ENCODE measurements at regions not wholly inside any gene's neighbourhood (a gene's known extent, or its start where the extent isn't known, plus 50 kb on each side); places are given as distances from the start of the nearest gene placed in this dataset.

GRCh38 chr5:173733425-173733824, 117.0 kb upstream of the BOD1 start:
- DNase-seq (ENCODE audit: low spot score), result no peak
- H3K9me3 ChIP-seq (ENCODE audit: control insufficient read depth in 4 of 4, low read length in 3 of 4), result no peaks in the 10 kb centered on the region
- TF ChIP-seq HNF4G (IDR thresholded peaks at IDR 0.05) (no peak), JUND (IDR thresholded peaks at IDR 0.05) (no peak), ZBTB33 (IDR thresholded peaks at IDR 0.05) (no peak), HNF4A (conservative IDR thresholded peaks at IDR 0.05) (no peak), SP1 (IDR thresholded peaks at IDR 0.05) (no peak), CTCF (IDR thresholded peaks at IDR 0.05; ENCODE audit: low read depth, low read length, missing input control) (no peak), REST (IDR thresholded peaks at IDR 0.05) (no peak)
- H3K27me3 ChIP-seq (ENCODE audit: control insufficient read depth in 4 of 4, insufficient read depth in 4 of 4, low read length in 3 of 4), result no peaks in the 10 kb centered on the region
- no peak overlapping the region for H3K9ac ChIP-seq (ENCODE audit: low read depth in 1 of 2, low read length in 2 of 2)
- H3K4me3 ChIP-seq (ENCODE audit: low read depth in 1 of 3, low read length in 3 of 3), result no peak overlapping the region
- H3K4me1 ChIP-seq (ENCODE audit: control insufficient read depth in 4 of 4, insufficient read depth in 4 of 4, low read length in 3 of 4), result no peaks in the 10 kb centered on the region
- H3K27ac ChIP-seq (ENCODE audit: low read depth in 1 of 2, low read length in 2 of 2), result no peak overlapping the region
- whole genome bisulfite sequencing, result 87% methylated on average over 9 of the region's 9 CpGs
- H3K36me3 ChIP-seq (ENCODE audit: control insufficient read depth in 4 of 4, insufficient read depth in 3 of 4, low read depth in 1 of 4, low read length in 3 of 4), result no peaks in the 10 kb centered on the region

- Histone ChIP-seq H3K4me3 (ENCODE audit: low read depth in 1 of 3, low read length in 3 of 3) (no peak overlapping the region), H3K27me3 (ENCODE audit: control insufficient read depth in 4 of 4, insufficient read depth in 4 of 4, low read length in 3 of 4) (no peaks in the 10 kb centered on the region), H3K9ac (ENCODE audit: low read depth in 1 of 2, low read length in 2 of 2) (no peak overlapping the region), H3K9me3 (ENCODE audit: control insufficient read depth in 4 of 4, low read length in 3 of 4) (no peaks in the 10 kb centered on the region), H3K4me1 (ENCODE audit: control insufficient read depth in 4 of 4, insufficient read depth in 4 of 4, low read length in 3 of 4) (no peaks in the 10 kb centered on the region), H3K27ac (ENCODE audit: low read depth in 1 of 2, low read length in 2 of 2) (no peak overlapping the region), H3K36me3 (ENCODE audit: control insufficient read depth in 4 of 4, insufficient read depth in 3 of 4, low read depth in 1 of 4, low read length in 3 of 4) (no peaks in the 10 kb centered on the region)
- DNase-seq (ENCODE audit: low spot score), result no peak
- 87% methylated on average over 18 of the region's 18 CpGs for WGBS
- TF ChIP-seq RAD21 (IDR thresholded peaks at IDR 0.05) (no peak), HNF4A (conservative IDR thresholded peaks at IDR 0.05) (no peak), GABPA (IDR thresholded peaks at IDR 0.05 in 1 of 2, conservative IDR thresholded peaks at IDR 0.05 in 1 of 2) (no peak), RXRA (IDR thresholded peaks at IDR 0.05) (no peak), EGR1 (IDR thresholded peaks at IDR 0.05; ENCODE audit: low read depth in 2 of 2) (no peak), REST (IDR thresholded peaks at IDR 0.05) (no peak), FOXA1 (IDR thresholded peaks at IDR 0.05) (no peak), YY1 (IDR thresholded peaks at IDR 0.05) (no peak), CTCF (IDR thresholded peaks at IDR 0.05; ENCODE audit: low read depth, low read length, missing input control) (no peak), ATF3 (IDR thresholded peaks at IDR 0.05) (no peak), JUND (IDR thresholded peaks at IDR 0.05) (no peak), TAF1 (conservative IDR thresholded peaks at IDR 0.05) (no peak), ZBTB33 (IDR thresholded peaks at IDR 0.05) (no peak)
Observed at GRCh38 chr5:173733831-173734501, 117.5 kb upstream of the BOD1 start.

Measured in liver (tissue), 8 donors.